Dermis blood vessel endothelial cell (primary cell): ENCODE measurements at regions not wholly inside any gene's neighbourhood (a gene's known extent, or its start where the extent isn't known, plus 50 kb on each side); places are given as distances from the start of the nearest gene placed in this dataset.

Experiments
- DNase-seq: peaks from one replicate; pipeline ENCODE4 v3.0.0; 2010

- no peak for DNase-seq
These were observed 191.7 kb upstream of the TWIST2 start for GRCh38 chr2:238655974-238656722.

GRCh38 chr2:238657132-238658053, 190.5 kb upstream of the TWIST2 start:
- no peak for DNase-seq

GRCh38 chr2:238658054-238658407, 189.9 kb upstream of the TWIST2 start:
- no peak for DNase-seq

GRCh38 chr2:238658820-238659219, 189.1 kb upstream of the TWIST2 start:
- no peak for DNase-seq

GRCh38 chr2:238659231-238659630, 188.7 kb upstream of the TWIST2 start:
- no peak for DNase-seq

GRCh38 chr2:238663586-238663985, 184.3 kb upstream of the TWIST2 start:
- no peak for DNase-seq

- DNase-seq, result no peak
These were observed 182.0 kb upstream of the TWIST2 start for GRCh38 chr2:238665919-238666318.

- DNase-seq, result no peak
These were observed 181.3 kb upstream of the TWIST2 start for GRCh38 chr2:238666543-238666942.

GRCh38 chr2:238667008-238667407, 180.9 kb upstream of the TWIST2 start:
- DNase-seq, result no peak

GRCh38 chr2:238667639-238668038, 180.2 kb upstream of the TWIST2 start:
- no peak for DNase-seq

GRCh38 chr2:238668426-238668825, 179.5 kb upstream of the TWIST2 start:
- no peak for DNase-seq

GRCh38 chr2:238669046-238669445, 178.8 kb upstream of the TWIST2 start:
- no peak for DNase-seq

- DNase-seq, result no peak
These were observed 178.3 kb upstream of the TWIST2 start for GRCh38 chr2:238669581-238670080.

GRCh38 chr2:238670111-238670585, 177.7 kb upstream of the TWIST2 start:
- DNase-seq, result no peak

GRCh38 chr2:238682536-238682935, 165.3 kb upstream of the TWIST2 start:
- no peak for DNase-seq

GRCh38 chr2:238684362-238685326, 163.2 kb upstream of the TWIST2 start:
- DNase-seq, result peak; percentile 69

GRCh38 chr2:238685327-238685709, 162.6 kb upstream of the TWIST2 start:
- DNase-seq, result no peak

- DNase-seq, result no peak
These were observed 162.2 kb upstream of the TWIST2 start for GRCh38 chr2:238685713-238686112.

GRCh38 chr2:238686223-238686622, 161.7 kb upstream of the TWIST2 start:
- DNase-seq, result no peak

- no peak for DNase-seq
These were observed 159.4 kb upstream of the TWIST2 start for GRCh38 chr2:238688193-238689153.

GRCh38 chr2:238689331-238689730, 158.6 kb upstream of the TWIST2 start:
- DNase-seq, result no peak
